GM12878 (cell line): ENCODE measurements at regions not wholly inside any gene's neighbourhood (a gene's known extent, or its start where the extent isn't known, plus 50 kb on each side); places are given as distances from the start of the nearest gene placed in this dataset.

Source experiments
- ATAC-seq: fragments of 200-7000 bp; cut with Tn5 transposase; 3 replicates; pipeline ENCODE4 v1.9.1; 2020; ENCODE audit warnings: mild to moderate bottlenecking, moderate library complexity
- BruUV-seq: library from RNA; stranded (reverse); fragments of 400-500 nt; replicated peaks from 2 replicates; lab custom pipeline; 2021; lab: Mats Ljungman, UMichigan
- CTCF ChIA-PET: fragments of 300-600 bp; sonication (Branson Sonifier 250); formaldehyde crosslinking; extraction: SDS; loops from one replicate; lab custom pipeline; 2021; ENCODE audit warnings: inconsistent platforms; lab: Yijun Ruan, JAX
- POLR2A ChIA-PET: fragments of 350-600 bp; formaldehyde crosslinking; extraction: SDS; loops from one replicate; lab custom pipeline; 2021; ENCODE audit warnings: inconsistent platforms; lab: Charles Lee
- RAD21 ChIA-PET: fragments of 300-600 bp; sonication (Branson Sonifier 250); formaldehyde crosslinking; loops from one replicate; lab custom pipeline; 2023; ENCODE audit warnings: antibody characterized with exemption; ENCODE audit not compliant: unreplicated experiment; lab: Charles Lee
- SMC1A ChIA-PET: fragments of 300-600 bp; sonication (Branson Sonifier 250); formaldehyde crosslinking; loops from one replicate; lab custom pipeline; 2023; ENCODE audit not compliant: unreplicated experiment, uncharacterized antibody; lab: Charles Lee
- DNase-seq: peaks from one replicate; pipeline ENCODE4 v3.0.0-alpha.2; 2011; ENCODE audit warnings: low read depth, low spot score
- FAIRE-seq: peaks from 3 replicates; lab custom pipeline; 2011; peaks lifted over from hg19 to GRCh38; lab: Jason Lieb, UNC
- H2AFZ ChIP-seq: 2 replicates; pipeline ENCODE4 v1.6.0; 2011; ENCODE audit warnings: low read depth, low read length, control low read depth; ENCODE audit not compliant: control insufficient read depth
- H3K27ac ChIP-seq: 2 replicates; pipeline ENCODE4 v1.5.1; 2011; ENCODE audit warnings: control low read depth; ENCODE audit not compliant: control insufficient read depth, insufficient read depth
- H3K27me3 ChIP-seq, 2 experiments: replicated peaks in 1 of 2; 2 replicates each; pipeline versions ENCODE4 v1.6.0 to v1.6.1; 2011; ENCODE audit warnings: low read length in 1 of 2; ENCODE audit not compliant: control insufficient read depth in 2 of 2, insufficient read depth in 2 of 2
- H3K36me3 ChIP-seq, 2 experiments: 2 replicates each; pipeline ENCODE4 v1.5.1; 2011; ENCODE audit warnings: low read length in 1 of 2; ENCODE audit not compliant: control insufficient read depth in 2 of 2, insufficient read depth in 2 of 2
- H3K4me1 ChIP-seq: 2 replicates; pipeline ENCODE4 v1.6.1; 2011; ENCODE audit warnings: mild to moderate bottlenecking, low read length, moderate library complexity, mixed read lengths; ENCODE audit not compliant: control insufficient read depth, insufficient read depth
- H3K4me2 ChIP-seq: 2 replicates; pipeline ENCODE4 v1.6.0; 2011; ENCODE audit warnings: control low read depth; ENCODE audit not compliant: control insufficient read depth, insufficient read depth
- H3K4me3 ChIP-seq: fragments of 200-600 bp; sonication (generic); 2 replicates; pipeline ENCODE4 v1.5.1; 2016
- H3K79me2 ChIP-seq: 2 replicates; pipeline ENCODE4 v1.6.0; 2011; ENCODE audit warnings: low read length; ENCODE audit not compliant: control insufficient read depth, insufficient read depth
- H3K9ac ChIP-seq: 2 replicates; pipeline ENCODE4 v1.8.0; 2011; ENCODE audit warnings: low read length, control low read depth, mixed read lengths; ENCODE audit not compliant: control insufficient read depth, insufficient read depth
- H3K9me3 ChIP-seq: replicated peaks from 3 replicates; pipeline ENCODE4 v1.5.1; 2011; ENCODE audit warnings: mild to moderate bottlenecking, low read length; ENCODE audit not compliant: control insufficient read depth, insufficient read depth
- H4K20me1 ChIP-seq: 2 replicates; pipeline ENCODE4 v1.6.0; 2011; ENCODE audit not compliant: control insufficient read depth, insufficient read depth
- BCLAF1 ChIP-seq: fragments of 450-650 bp; IDR thresholded peaks from 2 replicates; pipeline ENCODE4 v1.6.1; 2017; ENCODE audit warnings: antibody characterized with exemption, mild to moderate bottlenecking, moderate library complexity
- CBFB ChIP-seq: IDR thresholded peaks from 2 replicates; pipeline ENCODE4 v1.6.1; 2016; ENCODE audit warnings: antibody characterized with exemption, low read depth
- EED ChIP-seq: sonication (generic); IDR thresholded peaks from 2 replicates; pipeline ENCODE4 v1.6.1; 2016; ENCODE audit warnings: antibody characterized with exemption, low read depth
- ESRRA ChIP-seq: IDR thresholded peaks from 2 replicates; pipeline ENCODE4 v1.6.1; 2012; ENCODE audit warnings: mild to moderate bottlenecking, low read length, improper control_type of control experiment
- FOS ChIP-seq: IDR thresholded peaks from 3 replicates; pipeline ENCODE4 v1.6.1; 2011; ENCODE audit warnings: borderline replicate concordance; ENCODE audit not compliant: insufficient read length; ENCODE audit errors: extremely low read depth
- GATAD2B ChIP-seq: fragments of 450-650 bp; conservative IDR thresholded peaks from 2 replicates; pipeline ENCODE4 v1.6.1; 2017; ENCODE audit warnings: low read depth, mild to moderate bottlenecking, moderate library complexity
- HSF1 ChIP-seq: fragments of 150-350 bp; IDR thresholded peaks from 2 replicates; pipeline ENCODE4 v1.6.1; 2014; ENCODE audit warnings: mild to moderate bottlenecking, low read depth, low read length
- IKZF1 ChIP-seq: fragments of 450-650 bp; conservative IDR thresholded peaks from 2 replicates; pipeline ENCODE4 v1.6.1; 2017; ENCODE audit warnings: antibody characterized with exemption, mild to moderate bottlenecking
- IKZF2 ChIP-seq, 2 experiments: fragments of 450-650 bp; IDR thresholded peaks; 2 replicates each; pipeline ENCODE4 v1.6.1; 2017; ENCODE audit warnings: mild to moderate bottlenecking in 2 of 2, moderate library complexity in 2 of 2
- MYB ChIP-seq: fragments of 150-350 bp; IDR thresholded peaks from 2 replicates; pipeline ENCODE4 v1.6.1; 2014; ENCODE audit warnings: mild to moderate bottlenecking, low read depth, low read length, borderline replicate concordance
- NFIC ChIP-seq: IDR thresholded peaks from 2 replicates; pipeline ENCODE4 v1.6.1; 2012; ENCODE audit warnings: low read depth, mild to moderate bottlenecking, inconsistent platforms, low read length, moderate library complexity
- NFYB ChIP-seq: IDR thresholded peaks from 2 replicates; pipeline ENCODE4 v1.6.1; 2011; ENCODE audit warnings: low read depth, mild to moderate bottlenecking, low read length, improper control_type of control experiment, moderate library complexity; ENCODE audit not compliant: insufficient read depth
- SMARCA5 ChIP-seq: fragments of 450-650 bp; IDR thresholded peaks from 2 replicates; pipeline ENCODE4 v1.6.1; 2017; ENCODE audit warnings: mild to moderate bottlenecking
- SP1 ChIP-seq: IDR thresholded peaks from one replicate; pipeline ENCODE4 v1.6.1; 2011; ENCODE audit warnings: low read depth, low read length
- SREBF2 ChIP-seq: IDR thresholded peaks from 2 replicates; pipeline ENCODE4 v1.6.1; 2012; ENCODE audit warnings: mild to moderate bottlenecking, low read length
- ZNF592 ChIP-seq: fragments of 450-650 bp; IDR thresholded peaks from 2 replicates; pipeline ENCODE4 v1.6.1; 2017; ENCODE audit warnings: mild to moderate bottlenecking, moderate library complexity
- ZNF622 ChIP-seq: fragments of 450-650 bp; IDR thresholded peaks from 2 replicates; pipeline ENCODE4 v1.6.1; 2017; ENCODE audit warnings: mild to moderate bottlenecking, inconsistent platforms
- WGBS: methylation state at CpG from one replicate; pipeline ENCODE4 v1.1.6; 2016; ENCODE audit warnings: low lambda C conversion rate; ENCODE audit not compliant: insufficient replicate concordance, insufficient coverage; ENCODE audit errors: missing lambda C conversion rate; 5-methylcytosine and 5-hydroxymethylcytosine counted together
- in situ Hi-C: fragments of 300-500 bp; cut with MboI; formaldehyde crosslinking; loops from 9 replicates; pipeline ENCODE4 v1.14.3; 2018; ENCODE audit warnings: mixed read lengths
- intact Hi-C: fragments of 100-400 bp; cut with micrococcal nuclease; formaldehyde crosslinking; loops from one replicate; pipeline ENCODE4 v1.14.2; 2022; ENCODE audit not compliant: unreplicated experiment

DNA sequence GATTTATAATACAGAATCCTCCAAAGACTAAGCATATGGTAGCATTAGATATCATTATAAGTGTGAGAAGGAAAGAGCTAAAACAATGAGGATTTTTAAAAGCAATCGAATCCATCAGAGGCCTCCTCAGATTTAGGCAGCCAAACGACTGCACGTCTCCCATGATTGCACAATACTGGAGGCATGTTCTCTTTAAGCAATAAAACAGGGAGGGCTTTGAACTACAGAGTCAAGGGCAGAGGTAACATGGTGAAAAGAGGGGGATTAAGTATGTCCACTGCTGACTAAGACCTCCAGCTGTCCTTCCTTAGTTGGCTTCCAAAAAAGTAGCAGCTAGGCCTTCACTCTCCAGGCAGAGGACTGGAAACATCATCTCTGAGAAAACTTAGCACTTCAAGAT, 298.7 kb upstream of the RGMB start:
- ChIA-PET RAD21 (interaction anchor here (0.7 kb wide), 1 partner anchor 82 kb away, joined by 3 read pairs; no protein-coding TSS in a partner anchor), CTCF (no interaction called here)
- no TSS peak for BruUV-seq

More for the DNA sequence above, 298.7 kb upstream of the RGMB start:
- Histone ChIP-seq H3K27me3 (no peaks in the 10 kb centered on the region), H3K27ac (no peak overlapping the region), H3K9ac (no peak overlapping the region), H3K4me3 (no peak overlapping the region), H3K4me1 (no peaks in the 10 kb centered on the region), H3K79me2 (no peaks in the 10 kb centered on the region), H2AFZ (no peak overlapping the region), H4K20me1 (no peaks in the 10 kb centered on the region), H3K36me3 (no peaks in the 10 kb centered on the region), H3K4me2 (no peak overlapping the region), H3K9me3 (no peaks in the 10 kb centered on the region)
- POLR2A ChIA-PET = no interaction called here
- WGBS = 25% methylated on average over 3 of the region's 3 CpGs
- FAIRE-seq = no peak
- no peak for DNase-seq
- no peak for ATAC-seq
- SMC1A ChIA-PET = interaction anchor here (1.0 kb wide), 1 partner anchor 14 kb away, joined by 3 read pairs; no protein-coding TSS in a partner anchor
- intact Hi-C loops = no loop called here
- in situ Hi-C loops = no loop called here
- no peak for TF ChIP-seq SREBF2
- no peak for TF ChIP-seq HSF1
- TF ChIP-seq FOS = no peak
- no peak for TF ChIP-seq MYB
- TF ChIP-seq CBFB = no peak
- TF ChIP-seq SP1 = no peak
- TF ChIP-seq BCLAF1 = no peak
- no peak for TF ChIP-seq NFIC
- TF ChIP-seq ESRRA = no peak
- TF ChIP-seq SMARCA5 = no peak
- no peak for TF ChIP-seq NFYB
- no peak for TF ChIP-seq ZNF592
- TF ChIP-seq IKZF2 (IDR thresholded peaks at IDR 0.05) = no peak
- no peak for TF ChIP-seq IKZF1
- TF ChIP-seq EED = no peak
- TF ChIP-seq GATAD2B = no peak
- TF ChIP-seq ZNF622 = no peak
